ENCODE measurements at regions not wholly inside any gene's neighbourhood (a gene's known extent, or its start where the extent isn't known, plus 50 kb on each side); places are given as distances from the start of the nearest gene placed in this dataset.

DNA sequence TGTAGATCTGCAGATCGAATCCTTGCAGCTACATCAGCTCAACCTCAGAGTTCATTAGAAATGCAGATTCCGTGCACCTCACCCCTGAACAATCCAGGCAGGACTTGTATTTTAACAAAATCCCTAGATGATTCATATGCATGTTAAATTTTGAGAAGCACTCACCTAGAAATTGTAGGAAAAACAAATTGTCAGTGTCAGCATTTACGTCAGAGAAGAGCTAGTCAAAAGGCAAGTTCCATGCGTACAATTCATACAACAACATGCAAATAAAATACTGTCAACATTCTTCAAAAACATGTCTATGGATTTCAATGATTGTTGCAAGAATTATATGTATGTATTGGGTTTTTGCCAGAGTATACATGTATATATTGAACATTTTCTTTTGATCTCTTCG is 504.5 kb downstream of the NLGN4X start:
- TF ChIP-seq POLR2A (IDR thresholded peaks at IDR 0.05; ENCODE audit: low read depth, low read length) = no peak
- TF ChIP-seq TAF1 (IDR thresholded peaks at IDR 0.05; ENCODE audit: low read depth, low read length) = no peak
- TF ChIP-seq POLR2AphosphoS5 (IDR thresholded peaks at IDR 0.05; ENCODE audit: low read depth, low read length) = no peak

All from GM12891 (cell line).